Calu3 (cell line): ENCODE measurements at regions not wholly inside any gene's neighbourhood (a gene's known extent, or its start where the extent isn't known, plus 50 kb on each side); places are given as distances from the start of the nearest gene placed in this dataset.

Experiments
- BruUV-seq: library from RNA; stranded (reverse); fragments of 400-500 nt; replicated peaks from 2 replicates; lab custom pipeline; 2021; lab: Mats Ljungman, UMichigan
- CTCF ChIA-PET: fragments of 300-600 bp; sonication (Branson Sonifier 250); formaldehyde crosslinking; loops from one replicate; lab custom pipeline; 2022; ENCODE audit warnings: antibody characterized with exemption; lab: Charles Lee
- DNase-seq: peaks from one replicate; pipeline ENCODE4 v3.0.0; 2022
- H3K27ac Mint-ChIP-seq: one replicate; pipeline ENCODE4 v1.8.0; 2022; ENCODE audit warnings: mixed read lengths; ENCODE audit not compliant: unreplicated experiment
- H3K27me3 Mint-ChIP-seq: one replicate; pipeline ENCODE4 v1.8.0; 2022; ENCODE audit warnings: mixed read lengths; ENCODE audit not compliant: unreplicated experiment
- H3K36me3 Mint-ChIP-seq: one replicate; pipeline ENCODE4 v1.8.0; 2022; ENCODE audit warnings: mild to moderate bottlenecking, moderate library complexity, mixed read lengths; ENCODE audit not compliant: insufficient read depth, unreplicated experiment
- H3K4me1 Mint-ChIP-seq: one replicate; pipeline ENCODE4 v1.8.0; 2022; ENCODE audit warnings: mild to moderate bottlenecking, low read depth, mixed read lengths; ENCODE audit not compliant: unreplicated experiment
- H3K4me3 Mint-ChIP-seq: one replicate; pipeline ENCODE4 v1.8.0; 2022; ENCODE audit warnings: mild to moderate bottlenecking, low read depth, moderate library complexity, mixed read lengths; ENCODE audit not compliant: unreplicated experiment
- H3K9me3 Mint-ChIP-seq: one replicate; pipeline ENCODE4 v1.8.0; 2022; ENCODE audit warnings: low read depth, mixed read lengths; ENCODE audit not compliant: unreplicated experiment
- CTCF ChIP-seq: fragments of 200-600 bp; IDR thresholded peaks from one replicate; pipeline ENCODE4 v1.8.0; 2022; ENCODE audit warnings: antibody characterized with exemption; ENCODE audit not compliant: unreplicated experiment
- intact Hi-C: fragments of 100-400 bp; cut with micrococcal nuclease; formaldehyde crosslinking; loops from one replicate; pipeline ENCODE4 v1.10.0; 2022; ENCODE audit not compliant: unreplicated experiment

DNA sequence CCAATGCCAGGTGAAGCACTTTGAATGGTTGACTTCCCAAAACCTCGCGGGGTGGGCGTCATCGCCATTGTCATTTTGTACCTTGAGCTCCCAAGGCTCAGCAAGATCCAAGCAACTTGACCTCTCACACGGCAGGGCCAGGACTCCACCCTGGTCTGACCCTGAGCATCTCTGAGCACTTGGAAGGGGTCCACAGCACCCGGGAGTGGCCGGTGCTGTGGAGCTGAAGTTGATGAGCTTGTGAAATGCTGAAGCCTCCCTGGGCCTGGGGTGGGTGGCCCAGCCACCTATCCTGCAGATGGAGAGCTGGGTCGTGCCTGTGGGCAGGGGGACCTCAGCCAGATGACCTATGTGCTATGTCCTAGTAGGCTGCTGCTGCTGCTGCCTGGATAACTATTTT is 283.3 kb upstream of the FOXF1 start:
- H3K27me3 Mint-ChIP-seq: peaks cover 50% of the 10 kb centered on the region
- BruUV-seq: no TSS peak
- TF ChIP-seq CTCF: no peak

DNA sequence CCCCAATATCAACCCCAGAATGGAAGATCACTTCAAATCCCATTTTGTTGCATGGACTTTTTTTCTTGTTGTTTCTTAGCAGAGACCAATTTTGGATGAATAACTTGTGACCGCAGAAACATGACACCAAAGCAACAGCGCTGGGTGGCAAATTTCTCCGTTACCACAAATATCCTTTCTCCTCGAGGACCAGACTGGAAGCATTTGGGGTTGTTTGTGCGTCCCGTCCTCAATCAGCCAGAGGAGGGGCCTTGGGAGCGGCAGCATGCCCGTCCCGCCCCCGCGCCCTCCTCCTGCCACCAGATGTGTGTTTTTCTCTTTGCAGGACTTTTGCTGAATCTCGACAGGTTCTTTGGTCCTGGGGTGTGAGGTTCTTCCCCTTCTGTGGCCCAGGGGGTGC is 282.5 kb upstream of the FOXF1 start:
- no peak overlapping the region for H3K4me3 Mint-ChIP-seq
- no peaks in the 10 kb centered on the region for H3K9me3 Mint-ChIP-seq
- CTCF ChIA-PET: no interaction called here
- no peaks in the 10 kb centered on the region for H3K36me3 Mint-ChIP-seq
- no peaks in the 10 kb centered on the region for H3K4me1 Mint-ChIP-seq
- no peak for DNase-seq
- intact Hi-C loops: no loop called here
- BruUV-seq: no TSS peak
- no peak overlapping the region for H3K27ac Mint-ChIP-seq
- TF ChIP-seq CTCF: no peak
- H3K27me3 Mint-ChIP-seq: peaks cover 57% of the 10 kb centered on the region

More for the DNA sequence above, 283.3 kb upstream of the FOXF1 start:
- intact Hi-C loops: no loop called here
- CTCF ChIA-PET: no interaction called here
- Mint-ChIP-seq H3K27ac (no peak overlapping the region), H3K4me1 (no peaks in the 10 kb centered on the region), H3K9me3 (no peaks in the 10 kb centered on the region), H3K4me3 (no peak overlapping the region), H3K36me3 (no peaks in the 10 kb centered on the region)
- DNase-seq: no peak

- no peak overlapping the region for H3K27ac Mint-ChIP-seq
- no peak for TF ChIP-seq CTCF
- H3K27me3 Mint-ChIP-seq: peaks cover 65% of the 10 kb centered on the region
- no peaks in the 10 kb centered on the region for H3K36me3 Mint-ChIP-seq
- H3K9me3 Mint-ChIP-seq: no peaks in the 10 kb centered on the region
- no peak overlapping the region for H3K4me3 Mint-ChIP-seq
- CTCF ChIA-PET: no interaction called here
- BruUV-seq: no TSS peak
- intact Hi-C loops: no loop called here
- no peak for DNase-seq
- H3K4me1 Mint-ChIP-seq: no peaks in the 10 kb centered on the region
These were observed 281.6 kb upstream of the FOXF1 start for GRCh38 chr16:86228713-86229112.

DNA sequence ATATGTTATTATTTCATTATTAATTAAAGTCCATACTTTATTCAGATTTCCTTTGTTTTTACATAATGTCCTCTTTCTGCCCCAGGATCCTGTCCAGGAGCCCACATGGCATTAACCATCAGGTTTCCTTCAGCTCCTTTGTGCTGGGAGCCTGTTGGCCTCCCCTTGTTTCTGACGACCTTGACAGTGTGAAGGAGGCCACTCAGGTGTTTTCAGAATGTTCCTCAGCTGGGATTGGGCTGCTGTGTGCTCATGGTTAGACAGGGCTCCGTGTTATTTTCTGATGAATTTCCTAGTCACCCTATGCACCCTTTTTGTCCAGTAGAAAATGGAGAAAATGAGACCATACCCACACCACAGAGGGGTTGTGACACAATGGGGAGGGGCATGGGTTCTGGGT is 281.0 kb upstream of the FOXF1 start:
- DNase-seq: no peak
- no peak for TF ChIP-seq CTCF
- Mint-ChIP-seq H3K27ac (no peak overlapping the region), H3K9me3 (no peaks in the 10 kb centered on the region), H3K4me1 (no peaks in the 10 kb centered on the region), H3K4me3 (no peak overlapping the region), H3K36me3 (no peaks in the 10 kb centered on the region), H3K27me3 (peaks cover 65% of the 10 kb centered on the region)
- no TSS peak for BruUV-seq
- CTCF ChIA-PET: no interaction called here
- intact Hi-C loops: no loop called here
